Activated CD8-positive, alpha-beta memory T cell treated with anti-CD3 and anti-CD28 coated beads for 1 hour (primary cell): ENCODE measurements at regions not wholly inside any gene's neighbourhood (a gene's known extent, or its start where the extent isn't known, plus 50 kb on each side); places are given as distances from the start of the nearest gene placed in this dataset.
"Not testable (repeated sequence)": the region's sequence is repeated elsewhere in the genome, so short reads cannot be mapped to it uniquely, and the experiment has no call there.

Experiments
- DNase-seq, 2 donors: peaks; one replicate each; pipeline ENCODE4 v3.0.0-alpha.2; 2020; ENCODE audit warnings: low read depth in 1 of 2; ENCODE audit errors: extremely low read depth in 1 of 2

DNA sequence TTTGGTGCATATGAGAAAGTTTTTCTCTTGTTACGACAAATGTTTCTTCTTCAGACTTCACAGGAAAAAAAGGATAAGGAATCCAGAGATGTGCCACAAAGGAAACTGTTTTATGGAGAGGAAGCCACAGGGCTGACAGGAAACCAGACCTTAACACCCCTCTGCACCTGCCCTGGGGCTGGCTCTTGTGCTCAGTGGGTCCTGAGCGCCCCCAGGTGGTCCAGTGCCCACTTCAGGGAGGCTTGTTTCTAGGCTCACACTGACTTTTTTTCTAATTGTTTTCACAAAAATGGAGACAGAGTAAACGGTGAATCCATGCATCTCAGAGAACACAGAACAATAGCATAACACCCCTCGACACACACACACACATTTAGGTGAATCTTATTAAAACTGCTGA is 951.2 kb downstream of the TMEM121 start:
- DNase-seq: not testable (repeated sequence)

DNA sequence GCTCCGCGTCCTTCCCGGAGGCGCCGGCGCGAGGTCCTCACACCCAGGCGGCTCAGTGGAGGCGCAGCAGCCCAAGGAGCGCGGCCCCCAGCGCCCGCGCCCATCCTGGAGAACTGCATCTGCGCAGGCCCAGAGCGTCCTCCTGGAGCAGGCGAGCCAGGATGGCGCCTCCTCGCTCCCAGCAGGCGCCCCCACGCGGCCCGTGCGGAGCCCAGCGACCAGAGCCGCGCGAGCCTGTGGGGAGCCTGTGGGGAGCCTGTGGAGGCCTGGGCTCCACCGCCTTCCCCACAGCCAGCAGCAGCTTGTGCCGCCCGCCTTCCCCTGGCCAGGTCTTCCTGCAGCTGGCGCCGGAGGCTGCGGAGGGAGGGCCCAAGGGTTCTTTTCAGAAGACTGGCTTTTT is 953.9 kb downstream of the TMEM121 start:
- not testable (repeated sequence) for DNase-seq

DNA sequence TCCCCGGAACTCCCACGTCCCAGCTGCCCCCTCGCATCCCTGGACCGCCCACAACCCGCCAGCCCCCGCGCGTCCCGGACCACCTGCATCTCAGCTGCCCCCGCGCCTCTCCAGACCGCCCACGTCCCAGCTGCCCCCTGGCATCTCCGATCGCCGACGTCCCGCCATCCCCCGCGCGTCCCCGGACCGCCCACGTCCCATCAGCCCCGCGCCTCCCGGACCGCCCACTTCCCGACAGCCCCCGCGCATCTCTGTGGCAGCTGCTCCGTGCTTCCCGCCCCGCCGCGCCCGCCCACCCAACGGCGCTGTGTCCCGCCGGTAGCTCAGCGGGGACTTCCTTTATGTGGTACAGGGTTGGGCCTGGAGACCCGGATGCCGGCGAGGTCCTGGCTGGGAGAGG is 955.8 kb downstream of the TMEM121 start:
- not testable (repeated sequence) for DNase-seq

DNA sequence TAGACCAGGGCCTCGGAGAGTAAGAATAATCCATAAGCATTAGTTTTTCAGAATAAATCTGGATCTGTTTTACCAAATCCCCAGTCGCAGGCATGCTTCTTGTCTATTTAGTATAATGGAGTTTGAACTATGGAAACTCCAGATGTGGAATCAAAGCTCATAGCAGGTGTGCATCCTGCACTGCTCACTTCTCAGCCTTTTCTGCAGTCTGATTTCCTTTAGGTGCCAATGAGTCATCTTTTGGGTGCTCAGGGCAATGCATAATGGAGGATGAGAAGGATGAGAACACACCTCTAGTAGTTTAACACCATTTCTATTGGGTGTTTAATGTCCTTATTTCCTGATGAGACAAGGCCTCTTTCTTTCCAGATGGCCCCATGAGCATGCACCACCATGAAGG is 961.2 kb downstream of the TMEM121 start:
- no peak for DNase-seq

DNA sequence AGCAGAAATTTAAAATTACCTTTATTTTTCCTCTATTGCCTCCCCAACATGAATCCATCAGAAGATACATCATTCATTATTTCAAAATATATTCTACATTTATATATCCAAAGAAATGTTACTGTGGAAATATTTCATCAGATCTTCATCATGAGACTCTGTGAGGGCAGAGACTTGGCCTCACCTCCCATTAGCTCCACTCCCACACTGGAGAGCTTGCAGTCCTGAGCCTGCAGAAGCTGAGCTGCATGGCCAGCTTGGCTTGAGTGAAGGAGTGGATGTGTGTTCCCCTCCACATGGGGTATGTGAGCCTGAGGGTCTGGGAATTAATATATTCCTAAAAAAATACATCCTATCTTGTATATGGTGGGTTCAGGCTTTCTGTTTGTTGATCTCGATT is 961.9 kb downstream of the TMEM121 start:
- no peak for DNase-seq

DNA sequence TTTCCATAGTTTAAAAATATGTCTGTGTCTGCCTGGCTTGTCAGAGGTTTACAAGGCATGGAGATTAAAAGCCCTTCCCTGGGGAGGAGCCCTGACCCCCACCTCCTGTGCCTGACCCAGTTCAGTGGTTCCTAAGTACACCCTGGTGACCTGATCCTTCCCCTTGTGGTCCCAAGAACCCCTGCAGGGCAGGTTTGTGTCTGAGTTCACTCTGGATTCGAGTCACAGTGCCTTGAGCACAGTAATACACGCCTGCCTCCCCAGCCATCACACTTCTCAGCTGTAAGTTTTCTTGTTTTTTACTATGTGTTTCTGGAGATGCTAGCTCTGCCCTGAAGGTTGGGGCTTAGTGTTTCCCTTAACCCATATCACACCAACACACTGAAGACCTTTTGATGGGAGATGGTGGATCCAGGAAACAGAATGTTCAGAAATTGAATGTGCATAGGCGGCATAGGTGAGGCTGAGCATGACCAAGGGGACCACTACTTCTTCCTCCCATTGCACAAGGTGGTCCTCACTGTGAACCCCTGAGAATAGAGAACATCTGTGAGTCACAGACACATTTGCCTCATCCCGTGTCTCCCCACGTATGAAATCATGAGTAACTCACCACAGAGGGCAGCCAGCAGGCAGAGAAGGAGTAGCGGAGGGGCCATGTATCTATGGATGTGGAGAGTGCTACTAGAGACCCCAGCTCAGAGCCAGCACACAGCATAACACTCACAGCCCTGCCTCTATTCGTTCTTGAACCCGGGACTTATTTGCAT is 962.9 kb downstream of the TMEM121 start:
- DNase-seq: no peak

DNA sequence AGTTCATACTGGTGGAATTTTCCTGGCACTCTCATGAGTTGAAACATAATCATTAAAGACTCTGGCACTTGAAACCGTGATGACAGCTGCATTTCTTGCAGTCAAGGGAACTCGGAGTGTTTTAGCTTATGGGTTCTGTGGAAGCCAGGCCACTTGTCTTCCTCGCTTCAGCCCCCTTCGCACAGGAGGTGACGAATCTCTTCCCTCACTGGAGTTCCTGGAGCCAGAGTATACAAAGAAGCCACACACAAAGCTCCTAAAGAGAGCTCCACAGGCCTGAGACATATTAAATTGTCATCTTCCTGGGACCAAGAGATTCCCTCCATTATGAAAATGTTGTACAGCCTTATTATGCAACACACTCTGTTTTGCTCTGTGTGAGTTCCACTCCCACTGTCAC is 964.1 kb downstream of the TMEM121 start:
- no peak for DNase-seq

DNA sequence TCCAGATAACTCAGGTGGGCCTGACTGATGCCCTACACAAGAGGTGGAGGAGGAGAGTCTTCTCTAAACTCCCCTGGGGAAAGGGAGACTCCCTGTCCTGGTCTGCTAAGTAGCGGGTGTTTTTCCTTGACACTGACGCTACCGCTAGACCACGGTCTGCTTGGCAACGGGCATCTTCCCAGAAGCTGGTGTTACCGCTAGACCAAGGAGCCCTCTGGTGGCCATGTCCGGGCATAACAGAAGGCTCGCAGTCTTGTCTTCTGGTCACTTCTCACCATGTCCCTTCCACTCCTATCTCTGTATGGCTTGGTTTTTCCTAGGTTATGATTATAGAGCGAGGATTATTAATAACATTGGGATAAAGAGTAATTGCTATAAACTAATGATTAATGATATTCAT is 965.5 kb downstream of the TMEM121 start:
- no peak for DNase-seq

DNA sequence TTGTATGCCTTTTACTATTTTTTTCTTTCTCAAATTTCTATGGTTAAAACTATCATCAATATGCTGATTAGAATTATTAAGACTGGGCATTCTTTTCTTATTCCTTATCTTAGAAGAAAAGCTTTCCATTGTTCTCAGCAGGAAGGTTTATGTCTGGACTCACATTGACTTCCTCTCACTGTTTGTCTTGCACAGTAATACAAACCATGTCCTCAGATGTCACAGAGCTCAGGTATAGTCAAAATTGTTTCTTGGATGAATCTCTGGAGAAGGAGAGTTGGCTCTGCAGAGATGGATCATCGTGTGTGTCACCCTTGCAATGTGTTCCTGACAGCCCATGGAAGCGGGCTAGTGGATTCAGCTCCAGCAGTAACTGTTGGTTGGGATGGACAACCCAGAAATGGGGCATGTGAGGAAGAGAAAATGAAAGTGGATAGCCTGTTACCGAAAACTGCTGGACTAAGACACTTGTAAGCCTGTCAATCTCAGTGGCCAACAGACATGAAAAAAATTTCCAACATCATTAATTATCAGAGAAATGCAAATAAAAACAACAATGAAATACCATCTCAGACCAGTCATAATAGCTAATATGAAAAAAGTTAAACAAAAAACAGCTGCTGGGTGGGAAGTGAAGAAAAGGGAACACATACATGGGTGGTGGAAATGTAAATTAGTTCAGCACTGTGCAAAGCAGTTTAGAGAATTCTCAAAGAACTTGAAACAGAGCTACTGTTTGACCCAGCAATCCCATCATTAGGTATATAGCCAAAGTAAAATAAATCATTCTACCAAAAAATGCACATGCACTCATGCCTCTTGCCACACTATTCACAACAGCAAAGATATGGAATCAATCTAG is 967.8 kb downstream of the TMEM121 start:
- DNase-seq: no peak

DNA sequence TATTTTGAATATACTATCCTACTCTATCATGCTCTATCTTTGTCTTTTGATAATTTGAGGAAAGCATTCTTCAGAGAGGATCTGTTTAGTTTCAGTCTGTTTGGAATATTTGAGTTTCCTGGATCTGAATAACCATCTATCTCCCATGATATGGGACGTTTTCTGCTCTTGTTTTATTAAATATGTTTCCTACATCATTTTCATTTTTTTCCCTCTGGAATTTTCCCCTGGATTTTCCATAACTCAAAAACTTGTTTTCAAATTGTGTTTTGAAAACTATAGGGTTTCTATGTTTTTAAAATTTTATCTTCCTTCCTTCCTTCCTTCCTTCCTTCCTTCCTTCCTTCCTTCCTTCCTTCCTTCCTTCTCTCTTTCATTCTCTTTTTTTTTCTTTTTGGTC is 974.2 kb downstream of the TMEM121 start:
- DNase-seq: no peak

DNA sequence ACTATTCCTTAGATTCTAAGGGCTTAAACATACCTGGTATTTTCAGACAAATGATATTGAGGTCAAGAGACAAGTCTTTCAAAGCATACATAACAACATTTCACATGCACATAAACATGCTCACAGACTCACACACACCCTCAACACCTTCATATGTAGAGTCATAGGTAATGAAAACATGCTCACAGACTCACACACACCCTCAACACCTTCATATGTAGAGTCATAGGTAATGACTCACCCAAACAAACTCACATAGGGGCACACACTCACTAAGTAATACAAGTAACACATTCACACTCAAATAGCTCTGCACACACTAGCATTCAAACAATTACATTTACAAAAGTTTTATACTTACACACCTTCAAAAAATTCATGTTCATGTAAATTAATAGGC is 975.5 kb downstream of the TMEM121 start:
- no peak for DNase-seq

DNA sequence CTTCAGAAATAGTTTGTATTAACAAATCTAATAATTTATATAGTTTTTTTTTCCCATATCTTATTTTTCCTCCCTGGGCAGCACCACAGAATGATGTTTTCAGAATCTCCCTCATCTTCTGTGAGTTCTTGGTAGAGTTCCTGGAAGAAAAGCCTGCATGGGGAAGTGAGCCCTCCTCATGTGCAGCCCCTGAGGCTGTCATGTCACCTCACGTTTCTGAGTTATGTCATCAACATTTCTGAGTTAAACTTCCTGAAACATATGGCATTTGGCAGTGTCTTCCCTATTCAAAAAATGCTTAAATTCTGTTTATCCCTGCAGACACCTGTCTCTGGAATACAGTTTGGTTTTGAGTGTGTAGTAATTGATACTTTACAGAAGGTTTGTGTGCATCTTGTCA is 979.0 kb downstream of the TMEM121 start:
- no peak for DNase-seq

DNA sequence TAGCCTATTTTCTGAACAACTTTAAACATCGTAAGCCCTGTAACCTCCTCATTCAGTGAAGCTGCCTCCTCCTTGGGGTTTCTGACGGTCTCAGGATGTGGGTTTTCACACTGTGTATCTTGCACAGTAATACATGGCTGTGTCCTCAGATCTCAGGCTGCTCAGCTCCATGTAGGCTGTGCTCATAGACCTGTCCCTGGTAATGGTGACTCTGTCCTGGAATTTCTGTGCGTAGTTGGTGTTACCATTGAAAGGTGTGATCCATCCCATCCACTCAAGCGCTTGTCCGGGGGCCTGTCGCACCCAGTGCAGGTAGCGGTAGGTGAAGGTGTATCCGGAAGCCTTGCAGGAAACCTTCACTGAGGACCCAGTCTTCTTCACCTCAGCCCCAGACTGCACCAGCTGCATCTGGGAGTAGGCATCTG is 980.5 kb downstream of the TMEM121 start:
- no peak for DNase-seq

DNA sequence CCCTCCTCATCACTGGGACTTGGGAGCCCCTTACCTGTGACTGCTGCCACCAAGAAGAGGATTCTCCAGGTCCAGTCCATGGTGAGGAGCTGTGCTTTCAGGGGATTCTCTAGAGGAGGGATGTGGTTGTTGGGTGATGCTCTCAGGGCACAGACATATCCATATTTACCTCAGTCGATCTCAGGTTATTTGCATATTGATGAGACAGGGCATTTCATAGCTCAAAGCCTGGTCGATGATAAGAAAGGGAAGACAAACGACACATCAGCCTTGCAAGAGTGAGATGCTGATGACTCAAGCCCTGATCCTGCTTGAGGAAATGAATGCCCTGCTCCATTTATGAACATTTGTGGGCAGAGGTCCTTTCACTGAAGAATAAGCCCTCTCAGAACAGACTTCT is 981.0 kb downstream of the TMEM121 start:
- no peak for DNase-seq

DNA sequence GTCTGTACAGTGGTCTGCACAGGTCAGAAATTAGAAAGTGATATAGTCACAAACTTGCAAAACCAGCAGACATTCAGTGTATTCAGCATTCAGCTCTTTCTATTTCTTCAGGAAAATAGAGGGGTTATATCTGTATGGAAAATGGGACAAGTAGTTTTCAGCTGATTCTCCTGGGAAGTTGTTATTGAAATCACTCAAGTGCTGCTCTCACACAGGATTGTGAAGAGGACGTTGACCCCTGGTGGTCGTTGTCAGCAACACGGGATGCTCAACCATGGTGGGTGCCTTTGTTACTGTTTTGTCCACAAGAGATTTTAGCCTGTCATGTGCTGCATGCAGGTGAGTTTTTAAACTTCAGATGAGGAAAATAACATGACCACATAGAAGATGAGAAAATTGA is 981.8 kb downstream of the TMEM121 start:
- no peak for DNase-seq

DNA sequence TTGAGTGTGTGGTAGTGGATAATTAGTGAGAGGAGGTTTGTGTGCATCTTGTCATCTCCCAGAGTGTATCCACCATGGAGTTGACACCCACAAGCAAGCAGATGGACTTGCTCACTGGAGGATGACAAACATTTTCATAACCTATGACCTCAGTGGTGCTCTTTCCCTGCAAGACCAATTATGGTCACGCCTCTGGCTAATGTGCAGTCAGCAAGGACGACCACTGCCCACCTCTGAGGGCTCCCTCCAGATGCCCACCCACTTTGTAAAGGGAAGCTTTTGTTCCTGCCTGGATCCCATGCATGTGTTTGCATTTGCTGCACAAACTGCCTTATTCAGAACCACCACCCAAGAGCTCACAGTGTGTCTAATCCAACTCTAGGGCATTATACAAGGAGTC is 982.8 kb downstream of the TMEM121 start:
- no peak for DNase-seq

DNA sequence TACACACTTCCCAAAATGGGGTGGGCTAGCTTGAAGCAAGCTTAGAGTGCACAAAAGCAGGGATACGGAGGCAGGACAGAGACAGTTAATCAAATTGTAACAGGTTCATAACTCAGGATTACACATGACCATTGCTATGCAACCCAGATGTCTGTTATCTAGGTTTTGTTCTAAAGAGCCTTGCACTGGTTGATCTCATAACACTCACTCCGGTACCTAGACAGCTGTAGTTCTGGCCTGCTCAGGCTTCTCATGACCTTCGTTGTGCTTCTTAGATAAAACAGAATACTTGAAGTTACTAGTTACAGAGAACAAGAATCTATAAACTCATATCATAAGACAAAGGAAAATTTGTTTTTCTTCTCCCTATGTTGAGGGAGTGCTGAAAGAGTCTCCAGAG is 983.4 kb downstream of the TMEM121 start:
- DNase-seq: no peak

DNA sequence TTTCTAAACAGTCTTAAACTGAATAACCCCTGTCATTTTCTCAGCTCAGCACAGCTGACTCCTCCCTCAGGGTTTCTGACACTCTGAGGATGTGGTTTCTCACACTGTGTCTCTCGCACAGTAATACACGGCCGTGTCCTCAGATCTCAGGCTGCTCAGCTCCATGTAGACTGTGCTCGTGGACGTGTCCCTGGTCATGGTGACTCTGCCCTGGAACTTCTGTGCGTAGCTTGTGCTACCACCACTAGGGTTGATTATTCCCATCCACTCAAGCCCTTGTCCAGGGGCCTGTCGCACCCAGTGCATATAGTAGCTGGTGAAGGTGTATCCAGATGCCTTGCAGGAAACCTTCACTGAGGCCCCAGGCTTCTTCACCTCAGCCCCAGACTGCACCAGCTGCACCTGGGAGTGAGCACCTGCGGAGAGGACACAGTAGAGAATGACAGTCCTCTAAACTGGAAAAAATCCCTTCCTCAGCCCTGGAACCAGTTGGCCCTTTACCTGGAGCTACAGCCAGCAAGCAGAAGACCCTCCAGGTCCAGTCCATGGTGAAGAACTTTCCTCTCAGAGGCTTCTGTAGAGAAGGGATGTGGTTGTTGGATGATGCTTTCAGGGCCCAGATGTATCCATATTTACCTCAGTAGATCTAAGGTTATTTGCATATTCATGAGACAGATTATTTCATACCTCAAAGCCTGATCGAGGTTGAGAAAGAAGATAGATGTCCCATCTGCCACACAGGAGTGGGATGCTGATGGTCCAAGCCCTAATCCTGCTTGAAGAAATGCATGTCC is 984.8 kb downstream of the TMEM121 start:
- no peak for DNase-seq

DNA sequence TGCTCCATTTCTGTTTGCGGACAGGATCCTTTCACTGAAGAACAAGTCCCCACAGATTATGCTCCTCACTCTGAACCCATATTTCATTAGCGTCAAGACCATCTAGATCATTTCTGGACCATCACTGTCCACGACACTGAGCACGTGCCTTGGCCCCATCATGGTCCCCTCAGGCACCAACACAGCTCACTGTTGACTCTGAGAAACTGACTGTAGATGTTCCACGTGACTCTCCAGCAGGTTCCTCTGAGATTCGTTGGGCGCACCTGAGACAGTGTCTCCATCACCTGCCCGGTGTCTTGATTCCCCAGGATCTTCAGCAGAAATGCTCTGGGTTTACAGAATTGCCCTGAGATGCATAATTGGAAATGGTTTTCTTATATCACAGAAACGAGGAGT is 985.4 kb downstream of the TMEM121 start:
- DNase-seq: no peak

DNA sequence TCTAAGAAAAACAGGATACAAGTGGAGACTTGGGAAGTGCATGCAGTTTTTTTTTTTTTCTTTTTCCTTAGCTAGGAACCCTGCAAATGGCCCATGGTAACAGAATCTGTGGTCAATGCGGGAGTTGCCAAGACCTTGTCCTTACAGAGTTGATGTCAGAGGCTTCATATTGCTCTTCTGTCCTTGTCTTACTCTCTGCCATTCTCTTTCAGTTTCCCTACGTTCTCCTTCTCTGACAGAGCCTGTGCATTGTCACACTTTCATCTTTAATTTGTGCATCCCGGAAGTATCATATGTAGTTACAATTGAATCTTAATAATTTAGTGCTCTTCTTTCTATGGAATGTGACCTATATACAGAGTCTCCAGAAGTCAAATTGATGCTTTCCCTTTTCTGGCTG is 986.9 kb downstream of the TMEM121 start:
- DNase-seq: no peak
